ENCODE measurements at regions not wholly inside any gene's neighbourhood (a gene's known extent, or its start where the extent isn't known, plus 50 kb on each side); places are given as distances from the start of the nearest gene placed in this dataset.

GRCh38 chr18:73959352-73959751 lies 188.3 kb downstream of the FBXO15 start (continued):
- TF ChIP-seq RELA (IDR thresholded peaks at IDR 0.05; ENCODE audit: borderline replicate concordance, partially characterized antibody) (no peak), CBX5 (IDR thresholded peaks at IDR 0.05; ENCODE audit: low read depth) (no peak)

GRCh38 chr18:73954268-73954667 lies 193.4 kb downstream of the FBXO15 start:
- ChIA-PET SMC1A (ENCODE audit: uncharacterized antibody, unreplicated experiment) (no interaction called here), RAD21 (ENCODE audit: unreplicated experiment) (no interaction called here), CTCF (no interaction called here), POLR2A (no interaction called here)
- no peaks in the 10 kb centered on the region for H3K4me1 ChIP-seq (ENCODE audit: control insufficient read depth, insufficient read depth, low read length)
- no peak overlapping the region for H3K4me2 ChIP-seq (ENCODE audit: control insufficient read depth, insufficient read depth)
- H3K36me3 ChIP-seq (ENCODE audit: control insufficient read depth in 2 of 2, insufficient read depth in 2 of 2, low read length in 1 of 2), result no peaks in the 10 kb centered on the region
- no peaks in the 10 kb centered on the region for H4K20me1 ChIP-seq (ENCODE audit: control insufficient read depth, insufficient read depth)
- no peak overlapping the region for H3K27ac ChIP-seq (ENCODE audit: control insufficient read depth, insufficient read depth)
- BruUV-seq (replicated peaks), result no TSS peak
- FAIRE-seq (no peak), DNase-seq (ENCODE audit: low read depth, low spot score) (no peak), ATAC-seq (no peak)
- no peak overlapping the region for H3K9ac ChIP-seq (ENCODE audit: control insufficient read depth, insufficient read depth, low read length)
- no peak overlapping the region for H3K4me3 ChIP-seq
- intact Hi-C loops (cut with micrococcal nuclease; ENCODE audit: unreplicated experiment) (no loop called here), in situ Hi-C loops (cut with MboI) (no loop called here)
- H3K79me2 ChIP-seq (ENCODE audit: control insufficient read depth, insufficient read depth, low read length), result no peaks in the 10 kb centered on the region
- no peak for TF ChIP-seq FOS (IDR thresholded peaks at IDR 0.05; ENCODE audit: borderline replicate concordance, extremely low read depth, insufficient read length)
- no peak for TF ChIP-seq BACH1 (IDR thresholded peaks at IDR 0.05; ENCODE audit: borderline replicate concordance)
- no peak for TF ChIP-seq CHD4 (IDR thresholded peaks at IDR 0.05)
- TF ChIP-seq PKNOX1 (IDR thresholded peaks at IDR 0.05), result no peak
- no peak for TF ChIP-seq YY1 (IDR thresholded peaks at IDR 0.05; ENCODE audit: low read depth, low read length)
- TF ChIP-seq PRDM15 (CRISPR knock-in tag; IDR thresholded peaks at IDR 0.05), result no peak
- no peak for TF ChIP-seq MEF2A (IDR thresholded peaks at IDR 0.05; ENCODE audit: insufficient read depth, low read depth, low read length)
- no peak for TF ChIP-seq IRF4 (IDR thresholded peaks at IDR 0.05; ENCODE audit: low read depth, low read length)
- no peak for TF ChIP-seq BHLHE40 (IDR thresholded peaks at IDR 0.05; ENCODE audit: borderline replicate concordance in 1 of 2, low read depth in 2 of 2, low read length in 1 of 2)
- TF ChIP-seq IKZF2 (IDR thresholded peaks at IDR 0.05), result no peak
- TF ChIP-seq SMAD5 (IDR thresholded peaks at IDR 0.05; ENCODE audit: low read depth), result no peak
- no peak for TF ChIP-seq EGR1 (IDR thresholded peaks at IDR 0.05; ENCODE audit: borderline replicate concordance in 1 of 2, low read depth in 2 of 2, low read length in 2 of 2)
- no peak overlapping the region for H2AFZ ChIP-seq (ENCODE audit: control insufficient read depth, low read depth, low read length)
- H3K9me3 ChIP-seq (replicated peaks; ENCODE audit: control insufficient read depth, insufficient read depth, low read length), result no peaks in the 10 kb centered on the region
- H3K27me3 ChIP-seq (replicated peaks in 1 of 2; ENCODE audit: control insufficient read depth in 2 of 2, insufficient read depth in 2 of 2, low read length in 1 of 2), result no peaks in the 10 kb centered on the region
- WGBS (ENCODE audit: insufficient coverage, insufficient replicate concordance, low lambda C conversion rate, missing lambda C conversion rate), result 0% methylated on average over 4 of the region's 4 CpGs
